ENCODE measurements at regions not wholly inside any gene's neighbourhood (a gene's known extent, or its start where the extent isn't known, plus 50 kb on each side); places are given as distances from the start of the nearest gene placed in this dataset.

- Mint-ChIP-seq H3K9me3 (peaks cover 2 to 34% (median 17%) of the 10 kb centered on the region in 9 donors), H3K27ac (no peak overlapping the region), H3K36me3 (no peaks in the 10 kb centered on the region), H3K27me3 (no peaks in the 10 kb centered on the region), H3K4me3 (no peak overlapping the region), H3K4me1 (no peaks in the 10 kb centered on the region)
- POLR2A ChIA-PET: no interaction called here
- ATAC-seq: no peak
- no peak for DNase-seq
Observed at GRCh38 chr2:51404226-51404625, 372.3 kb upstream of the NRXN1 start.

DNA sequence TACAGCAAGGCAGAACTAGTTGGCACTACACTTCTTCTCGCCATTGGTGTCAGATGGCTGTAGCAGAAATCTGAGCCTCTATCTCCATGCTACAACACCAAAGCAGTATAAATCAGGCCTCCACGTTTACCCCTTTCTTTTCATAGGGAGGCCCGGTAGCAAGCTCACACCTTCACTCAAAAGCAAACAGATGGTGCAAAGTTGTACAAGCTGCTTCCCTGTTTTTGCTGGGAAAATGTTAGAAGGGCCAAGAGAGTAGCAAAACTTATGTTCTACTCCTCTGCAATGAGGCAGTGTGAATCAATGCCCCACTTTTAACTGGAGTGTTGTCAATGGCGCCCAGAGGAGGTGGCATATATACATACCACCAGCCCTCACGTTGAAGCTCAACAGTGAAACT is 369.6 kb upstream of the NRXN1 start:
- Mint-ChIP-seq H3K4me1 (no peaks in the 10 kb centered on the region), H3K27me3 (no peaks in the 10 kb centered on the region), H3K36me3 (no peaks in the 10 kb centered on the region), H3K9me3 (peaks cover 3 to 37% (median 18%) of the 10 kb centered on the region in 9 donors), H3K4me3 (no peak overlapping the region), H3K27ac (no peak overlapping the region)
- ATAC-seq (no peak), DNase-seq (no peak)
- POLR2A ChIA-PET: no interaction called here

- no peaks in the 10 kb centered on the region for H3K4me1 Mint-ChIP-seq
- peaks cover 0 to 28% (median 11%) of the 10 kb centered on the region in 9 donors for H3K9me3 Mint-ChIP-seq
- peaks cover 0 to 1% (median 0%) of the 10 kb centered on the region in 5 donors for H3K27me3 Mint-ChIP-seq
- DNase-seq (no peak), ATAC-seq (no peak)
- H3K36me3 Mint-ChIP-seq: no peaks in the 10 kb centered on the region
- no peak overlapping the region for H3K27ac Mint-ChIP-seq
- H3K4me3 Mint-ChIP-seq: no peak overlapping the region
- POLR2A ChIA-PET: no interaction called here
Observed at GRCh38 chr2:51387235-51387634, 355.3 kb upstream of the NRXN1 start.

- no peaks in the 10 kb centered on the region for H3K27me3 Mint-ChIP-seq
- no peak overlapping the region for H3K27ac Mint-ChIP-seq
- no peak for ATAC-seq
- POLR2A ChIA-PET: no interaction called here
- no peaks in the 10 kb centered on the region for H3K36me3 Mint-ChIP-seq
- H3K9me3 Mint-ChIP-seq: peaks cover under 1 to 22% (median 9%) of the 10 kb centered on the region in 9 donors
- H3K4me3 Mint-ChIP-seq: no peak overlapping the region
- no peaks in the 10 kb centered on the region for H3K4me1 Mint-ChIP-seq
- DNase-seq: no peak
Observed at GRCh38 chr2:51379997-51380396, 348.1 kb upstream of the NRXN1 start.

- DNase-seq: no peak
- Mint-ChIP-seq H3K27me3 (no peaks in the 10 kb centered on the region), H3K9me3 (peaks cover 0 to 14% (median 9%) of the 10 kb centered on the region in 9 donors), H3K4me3 (no peak overlapping the region), H3K4me1 (no peaks in the 10 kb centered on the region), H3K27ac (no peak overlapping the region), H3K36me3 (no peaks in the 10 kb centered on the region)
- no peak for ATAC-seq
- POLR2A ChIA-PET: no interaction called here
Observed at GRCh38 chr2:51368250-51368649, 336.3 kb upstream of the NRXN1 start.

DNA sequence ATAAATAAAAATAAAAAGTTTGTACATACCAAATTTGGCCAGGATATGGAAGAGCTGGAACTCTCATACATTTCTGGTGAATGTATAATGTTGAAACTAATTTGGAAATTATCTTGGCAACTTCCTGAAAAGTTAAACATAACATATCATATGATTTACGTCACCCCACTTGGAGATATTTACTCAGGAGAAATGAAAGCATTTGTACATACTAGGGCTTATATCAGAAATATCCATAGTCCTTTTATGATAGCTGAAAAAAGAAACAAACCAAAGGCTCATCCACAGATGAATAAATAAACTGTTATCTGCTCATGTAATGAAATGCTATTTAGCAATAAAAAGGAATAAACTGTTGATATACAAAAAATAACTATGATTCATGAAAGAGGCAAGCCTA is 318.2 kb upstream of the NRXN1 start:
- DNase-seq: no peak
- H3K4me1 Mint-ChIP-seq: no peaks in the 10 kb centered on the region
- no peak overlapping the region for H3K27ac Mint-ChIP-seq
- H3K27me3 Mint-ChIP-seq: no peaks in the 10 kb centered on the region
- H3K4me3 Mint-ChIP-seq: no peak overlapping the region
- ATAC-seq: no peak
- H3K36me3 Mint-ChIP-seq: no peaks in the 10 kb centered on the region
- peaks cover 0 to 37% (median 3%) of the 10 kb centered on the region in 9 donors for H3K9me3 Mint-ChIP-seq
- POLR2A ChIA-PET: no interaction called here

- POLR2A ChIA-PET: no interaction called here
- Mint-ChIP-seq H3K4me1 (no peaks in the 10 kb centered on the region), H3K27ac (no peak overlapping the region), H3K27me3 (no peaks in the 10 kb centered on the region), H3K4me3 (no peak overlapping the region), H3K9me3 (peaks cover 0 to 13% (median 3%) of the 10 kb centered on the region in 9 donors), H3K36me3 (no peaks in the 10 kb centered on the region)
- ATAC-seq (no peak), DNase-seq (no peak)
Observed at GRCh38 chr2:51344886-51345285, 313.0 kb upstream of the NRXN1 start.

DNA sequence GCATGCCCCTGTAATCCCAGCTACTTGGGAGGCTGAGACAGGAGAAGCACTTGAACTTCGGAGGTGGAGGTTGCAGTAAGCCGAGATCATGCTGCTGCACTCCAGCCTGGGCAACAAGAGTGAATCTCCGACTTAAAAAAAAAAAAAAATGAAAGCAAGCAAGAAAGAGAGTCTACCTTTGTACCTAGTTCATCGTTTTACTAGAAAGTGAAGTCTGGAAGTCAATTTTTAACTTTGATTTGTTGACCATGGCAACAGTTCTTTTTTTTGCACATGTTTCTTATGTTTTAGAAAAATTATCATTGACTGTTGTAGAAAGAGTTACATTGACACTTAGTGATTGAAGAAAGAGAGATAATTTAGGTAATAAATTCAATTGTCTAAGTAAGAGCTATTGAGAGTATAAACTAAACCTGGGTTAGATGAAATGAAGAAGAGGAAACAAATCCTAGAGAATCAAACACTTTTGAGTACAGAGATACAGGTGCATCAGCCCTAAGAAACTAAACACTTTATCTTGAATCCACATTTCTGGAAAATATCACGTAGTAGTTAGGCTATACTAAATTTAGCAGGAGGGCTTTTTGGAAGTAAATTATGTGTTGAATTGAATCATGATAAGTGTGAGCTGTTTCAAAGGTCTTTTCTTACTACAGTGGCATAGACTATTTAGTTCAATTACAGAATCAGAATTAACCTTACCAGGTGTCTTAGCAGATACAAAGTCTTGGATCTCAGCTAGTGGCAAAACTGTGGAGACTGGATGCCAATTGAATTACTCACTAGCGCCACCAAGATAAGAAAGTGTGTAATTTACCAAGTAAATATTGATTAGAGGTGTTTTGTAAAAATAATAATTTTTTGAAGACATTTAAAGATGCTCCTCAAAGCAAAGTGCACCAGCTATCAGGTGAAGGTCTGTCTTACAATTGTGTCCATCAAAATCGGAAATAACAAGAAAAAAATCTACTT is 303.4 kb upstream of the NRXN1 start:
- H3K36me3 Mint-ChIP-seq: no peaks in the 10 kb centered on the region
- H3K27me3 Mint-ChIP-seq: peaks cover 0 to 4% (median 0%) of the 10 kb centered on the region in 5 donors
- no peak overlapping the region for H3K27ac Mint-ChIP-seq
- ATAC-seq (no peak), DNase-seq (no peak)
- H3K4me3 Mint-ChIP-seq: no peak overlapping the region
- peaks cover 0 to 25% (median 7%) of the 10 kb centered on the region in 9 donors for H3K9me3 Mint-ChIP-seq
- H3K4me1 Mint-ChIP-seq: no peaks in the 10 kb centered on the region
- POLR2A ChIA-PET: no interaction called here

- Mint-ChIP-seq H3K9me3 (peaks cover 0 to 19% (median 6%) of the 10 kb centered on the region in 9 donors), H3K27ac (no peak overlapping the region), H3K36me3 (no peaks in the 10 kb centered on the region), H3K4me3 (no peak overlapping the region), H3K4me1 (no peaks in the 10 kb centered on the region), H3K27me3 (no peaks in the 10 kb centered on the region)
- POLR2A ChIA-PET: no interaction called here
- DNase-seq (no peak), ATAC-seq (no peak)
Observed at GRCh38 chr2:51329512-51329911, 297.6 kb upstream of the NRXN1 start.

GRCh38 chr2:51324051-51324450 is 292.1 kb upstream of the NRXN1 start:
- H3K4me1 Mint-ChIP-seq: no peaks in the 10 kb centered on the region
- DNase-seq (no peak), ATAC-seq (no peak)
- H3K27ac Mint-ChIP-seq: peak overlapping the region in 1 of 10 donors; percentile 15
- H3K27me3 Mint-ChIP-seq: no peaks in the 10 kb centered on the region
- H3K9me3 Mint-ChIP-seq: peaks cover 5 to 28% (median 10%) of the 10 kb centered on the region in 9 donors
- POLR2A ChIA-PET: no interaction called here
- H3K4me3 Mint-ChIP-seq: no peak overlapping the region
- H3K36me3 Mint-ChIP-seq: no peaks in the 10 kb centered on the region

GRCh38 chr2:51322613-51323012 is 290.7 kb upstream of the NRXN1 start:
- Mint-ChIP-seq H3K27ac (no peak overlapping the region), H3K4me1 (no peaks in the 10 kb centered on the region), H3K36me3 (no peaks in the 10 kb centered on the region), H3K27me3 (no peaks in the 10 kb centered on the region), H3K9me3 (peaks cover 6 to 37% (median 16%) of the 10 kb centered on the region in 9 donors), H3K4me3 (no peak overlapping the region)
- no peak for DNase-seq
- ATAC-seq: no peak
- POLR2A ChIA-PET: no interaction called here

DNA sequence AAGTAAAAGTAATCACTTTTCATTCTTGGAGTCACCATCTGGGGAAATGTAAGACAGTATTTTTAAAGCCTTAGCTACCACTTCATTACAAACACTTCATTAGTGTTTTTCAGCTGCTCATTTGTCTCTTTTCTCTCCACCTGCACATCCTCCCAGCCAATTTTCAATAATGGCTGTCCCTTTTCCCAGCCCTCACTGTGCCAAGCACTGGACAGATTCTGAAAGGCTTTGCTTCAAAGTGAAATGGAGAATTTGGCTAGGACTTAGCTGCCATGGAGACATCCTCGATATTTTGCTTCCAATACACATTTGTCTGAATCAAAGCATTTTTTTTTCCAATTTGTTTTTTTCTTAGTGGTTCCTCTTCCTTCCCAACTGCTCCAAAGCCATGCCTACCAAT is 272.4 kb upstream of the NRXN1 start:
- no peak for DNase-seq
- POLR2A ChIA-PET: no interaction called here
- H3K9me3 Mint-ChIP-seq: peaks cover 0 to 26% (median 5%) of the 10 kb centered on the region in 9 donors
- ATAC-seq: no peak
- no peak overlapping the region for H3K27ac Mint-ChIP-seq
- no peak overlapping the region for H3K4me3 Mint-ChIP-seq
- H3K27me3 Mint-ChIP-seq: no peaks in the 10 kb centered on the region
- no peaks in the 10 kb centered on the region for H3K4me1 Mint-ChIP-seq
- H3K36me3 Mint-ChIP-seq: no peaks in the 10 kb centered on the region

DNA sequence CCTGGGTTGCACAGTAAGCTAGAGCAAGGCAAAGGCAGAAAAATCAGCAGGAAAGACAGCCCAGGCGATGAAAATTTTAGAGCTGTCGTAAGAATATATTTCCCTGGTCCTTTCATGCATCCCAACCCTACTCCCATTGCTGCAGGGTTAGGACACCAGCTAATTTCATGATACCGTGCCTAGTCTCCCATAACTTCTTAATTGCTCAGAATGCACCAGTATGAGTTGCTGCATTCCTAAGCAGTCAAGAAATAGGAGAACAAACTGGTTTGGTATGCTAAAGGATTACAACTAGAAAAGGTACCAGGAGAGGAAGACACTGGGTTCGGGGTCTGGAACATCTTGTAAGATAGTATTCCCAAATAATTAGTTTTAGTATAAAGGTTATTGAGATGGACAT is 269.4 kb upstream of the NRXN1 start:
- DNase-seq: no peak
- Mint-ChIP-seq H3K27me3 (no peaks in the 10 kb centered on the region), H3K4me1 (no peaks in the 10 kb centered on the region), H3K36me3 (no peaks in the 10 kb centered on the region), H3K27ac (no peak overlapping the region), H3K4me3 (no peak overlapping the region), H3K9me3 (peaks cover 0 to 30% (median 13%) of the 10 kb centered on the region in 9 donors)
- POLR2A ChIA-PET: no interaction called here
- ATAC-seq: no peak

DNA sequence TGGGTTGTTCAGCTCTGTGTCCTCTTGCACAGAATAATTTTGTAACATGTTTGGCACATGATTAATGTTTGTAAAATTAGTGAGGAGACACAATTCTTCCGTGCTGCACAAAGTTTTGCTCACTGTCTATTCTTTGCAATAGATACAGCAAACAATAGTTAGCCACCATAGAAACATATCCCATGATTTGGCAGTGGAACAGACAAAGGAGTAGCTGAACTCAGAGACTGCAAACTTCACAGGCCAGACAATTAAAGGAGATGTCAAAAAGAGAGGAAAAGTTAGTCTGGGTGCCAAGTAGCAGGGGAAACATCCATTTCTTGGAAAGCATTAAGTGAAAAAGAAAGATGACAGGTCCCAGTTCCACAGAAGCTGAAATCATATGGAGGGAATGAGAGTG is 267.4 kb upstream of the NRXN1 start:
- POLR2A ChIA-PET: no interaction called here
- Mint-ChIP-seq H3K36me3 (no peaks in the 10 kb centered on the region), H3K4me1 (no peaks in the 10 kb centered on the region), H3K27me3 (no peaks in the 10 kb centered on the region), H3K9me3 (peaks cover 0 to 28% (median 10%) of the 10 kb centered on the region in 9 donors), H3K27ac (no peak overlapping the region), H3K4me3 (no peak overlapping the region)
- ATAC-seq (no peak), DNase-seq (no peak)

All from naive thymus-derived CD8-positive, alpha-beta T cell (primary cell).